ENCODE measurements at regions not wholly inside any gene's neighbourhood (a gene's known extent, or its start where the extent isn't known, plus 50 kb on each side); places are given as distances from the start of the nearest gene placed in this dataset.
"Not testable (repeated sequence)": the region's sequence is repeated elsewhere in the genome, so short reads cannot be mapped to it uniquely, and the experiment has no call there.

- intact Hi-C loops (cut with micrococcal nuclease): no loop called here
- Mint-ChIP-seq H3K27ac (no peak overlapping the region), H3K4me1 (peaks cover 14% of the 10 kb centered on the region), H3K9me3 (no peaks in the 10 kb centered on the region), H3K27me3 (ENCODE audit: low read depth in 3 of 3) (peaks cover 2 to 10% (median 5%) of the 10 kb centered on the region in 3 donors), H3K36me3 (no peaks in the 10 kb centered on the region), H3K4me3 (no peak overlapping the region)
- Histone ChIP-seq H3K4me1 (ENCODE audit: control insufficient read depth in 1 of 2, insufficient read depth in 2 of 2, low read length in 2 of 2) (peaks cover 0 to 6% of the 10 kb centered on the region in 2 donors), H3K9ac (ENCODE audit: insufficient read depth, low read length, poor library complexity, severe bottlenecking) (no peak overlapping the region), H3K27ac (ENCODE audit: low read depth in 1 of 2, low read length in 2 of 2) (no peak overlapping the region), H3K4me2 (replicated peaks; ENCODE audit: extremely low read depth, low read length, poor library complexity, severe bottlenecking) (no peak overlapping the region), H3K27me3 (ENCODE audit: control insufficient read depth in 2 of 2, insufficient read depth in 2 of 2, low read length in 2 of 2) (no peaks in the 10 kb centered on the region), H2AFZ (ENCODE audit: insufficient read depth, low read depth, low read length, poor library complexity, severe bottlenecking) (no peak overlapping the region), H3K4me3 (replicated peaks in 1 of 3; ENCODE audit: low read depth in 2 of 3, low read length in 3 of 3) (no peak overlapping the region), H3K36me3 (replicated peaks in 1 of 2; ENCODE audit: control insufficient read depth in 1 of 2, insufficient read depth in 2 of 2, low read length in 2 of 2) (no peaks in the 10 kb centered on the region), H4K20me1 (ENCODE audit: insufficient read depth, low read length) (no peaks in the 10 kb centered on the region), H3K79me2 (ENCODE audit: insufficient read depth, low read length) (no peaks in the 10 kb centered on the region), H3K9me3 (replicated peaks in 1 of 2; ENCODE audit: control insufficient read depth in 1 of 2, insufficient read depth in 1 of 2, low read length in 2 of 2) (no peaks in the 10 kb centered on the region)
- DNase-seq: no peak
- TF ChIP-seq CTCF (IDR thresholded peaks at IDR 0.05): no peak
- WGBS (ENCODE audit: insufficient coverage): 100% methylated on average over 1 of the region's 2 CpGs
Observed at GRCh38 chr3:124648551-124648950, 81.7 kb upstream of the UMPS start.

- Histone ChIP-seq H2AFZ (ENCODE audit: insufficient read depth, low read depth, low read length, poor library complexity, severe bottlenecking) (no peak overlapping the region), H3K27ac (ENCODE audit: low read depth in 1 of 2, low read length in 2 of 2) (no peak overlapping the region), H3K27me3 (ENCODE audit: control insufficient read depth in 2 of 2, insufficient read depth in 2 of 2, low read length in 2 of 2) (no peaks in the 10 kb centered on the region), H3K9me3 (replicated peaks in 1 of 2; ENCODE audit: control insufficient read depth in 1 of 2, insufficient read depth in 1 of 2, low read length in 2 of 2) (no peaks in the 10 kb centered on the region), H3K4me2 (replicated peaks; ENCODE audit: extremely low read depth, low read length, poor library complexity, severe bottlenecking) (no peak overlapping the region), H3K9ac (ENCODE audit: insufficient read depth, low read length, poor library complexity, severe bottlenecking) (no peak overlapping the region), H3K4me3 (replicated peaks in 1 of 3; ENCODE audit: low read depth in 2 of 3, low read length in 3 of 3) (no peak overlapping the region), H3K4me1 (ENCODE audit: control insufficient read depth in 1 of 2, insufficient read depth in 2 of 2, low read length in 2 of 2) (peaks cover 0 to 6% of the 10 kb centered on the region in 2 donors), H3K79me2 (ENCODE audit: insufficient read depth, low read length) (no peaks in the 10 kb centered on the region), H4K20me1 (ENCODE audit: insufficient read depth, low read length) (no peaks in the 10 kb centered on the region), H3K36me3 (replicated peaks in 1 of 2; ENCODE audit: control insufficient read depth in 1 of 2, insufficient read depth in 2 of 2, low read length in 2 of 2) (no peaks in the 10 kb centered on the region)
- Mint-ChIP-seq H3K9me3 (no peaks in the 10 kb centered on the region), H3K36me3 (no peaks in the 10 kb centered on the region), H3K4me1 (peaks cover 14% of the 10 kb centered on the region), H3K27ac (peak overlapping the region in 2 of 7 donors; percentile 2 to 44), H3K27me3 (ENCODE audit: low read depth in 3 of 3) (peaks cover 0 to 8% (median 5%) of the 10 kb centered on the region in 3 donors), H3K4me3 (no peak overlapping the region)
- WGBS (ENCODE audit: insufficient coverage): no CpG with 5 or more reads among the region's 4 CpGs
- no peak for TF ChIP-seq CTCF (IDR thresholded peaks at IDR 0.05)
- DNase-seq: no peak
- intact Hi-C loops (cut with micrococcal nuclease): no loop called here
Observed at GRCh38 chr3:124650798-124651197, 79.5 kb upstream of the UMPS start.

DNA sequence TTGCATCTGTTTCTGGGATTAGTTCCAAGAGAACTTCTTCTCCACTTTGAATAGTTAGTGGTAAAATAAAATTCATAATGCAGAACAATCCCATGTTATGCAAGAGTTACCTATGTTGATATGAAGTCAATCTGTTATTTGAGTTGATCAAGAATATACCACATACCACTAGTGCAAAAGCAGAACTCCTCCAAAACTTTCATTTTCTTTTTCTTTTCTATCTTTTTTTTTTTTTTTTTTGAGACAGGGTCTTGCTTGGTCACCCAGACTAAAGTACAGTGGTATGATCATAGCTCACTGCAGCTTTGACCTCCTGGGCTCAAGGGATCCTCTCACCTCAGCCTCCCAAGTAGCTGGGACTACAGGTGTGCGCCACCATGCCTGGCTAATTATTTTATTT, 78.8 kb upstream of the UMPS start:
- Mint-ChIP-seq H3K4me3 (peak overlapping the region in 1 of 2 donors; percentile 17), H3K4me1 (peaks cover 14% of the 10 kb centered on the region)
- intact Hi-C loops (cut with micrococcal nuclease); H3K9me3 Mint-ChIP-seq; H3K27me3 ChIP-seq (ENCODE audit: control insufficient read depth in 2 of 2, insufficient read depth in 2 of 2, low read length in 2 of 2); H3K79me2 ChIP-seq (ENCODE audit: insufficient read depth, low read length); H4K20me1 ChIP-seq (ENCODE audit: insufficient read depth, low read length); H3K36me3 ChIP-seq (replicated peaks in 1 of 2; ENCODE audit: control insufficient read depth in 1 of 2, insufficient read depth in 2 of 2, low read length in 2 of 2); H3K27ac Mint-ChIP-seq; H3K27me3 Mint-ChIP-seq (ENCODE audit: low read depth in 3 of 3); DNase-seq; H3K27ac ChIP-seq (ENCODE audit: low read depth in 1 of 2, low read length in 2 of 2); H2AFZ ChIP-seq (ENCODE audit: insufficient read depth, low read depth, low read length, poor library complexity, severe bottlenecking); H3K4me3 ChIP-seq (replicated peaks in 1 of 3; ENCODE audit: low read depth in 2 of 3, low read length in 3 of 3); H3K9me3 ChIP-seq (replicated peaks in 1 of 2; ENCODE audit: control insufficient read depth in 1 of 2, insufficient read depth in 1 of 2, low read length in 2 of 2); H3K36me3 Mint-ChIP-seq; H3K9ac ChIP-seq (ENCODE audit: insufficient read depth, low read length, poor library complexity, severe bottlenecking); H3K4me2 ChIP-seq (replicated peaks; ENCODE audit: extremely low read depth, low read length, poor library complexity, severe bottlenecking); H3K4me1 ChIP-seq (ENCODE audit: control insufficient read depth in 1 of 2, insufficient read depth in 2 of 2, low read length in 2 of 2): not testable (repeated sequence)
- no CpG with 5 or more reads among the region's 1 CpG for WGBS (ENCODE audit: insufficient coverage)

Measured in CD14-positive monocyte (primary cell).